ENCODE measurements at regions not wholly inside any gene's neighbourhood (a gene's known extent, or its start where the extent isn't known, plus 50 kb on each side); places are given as distances from the start of the nearest gene placed in this dataset.

DNA sequence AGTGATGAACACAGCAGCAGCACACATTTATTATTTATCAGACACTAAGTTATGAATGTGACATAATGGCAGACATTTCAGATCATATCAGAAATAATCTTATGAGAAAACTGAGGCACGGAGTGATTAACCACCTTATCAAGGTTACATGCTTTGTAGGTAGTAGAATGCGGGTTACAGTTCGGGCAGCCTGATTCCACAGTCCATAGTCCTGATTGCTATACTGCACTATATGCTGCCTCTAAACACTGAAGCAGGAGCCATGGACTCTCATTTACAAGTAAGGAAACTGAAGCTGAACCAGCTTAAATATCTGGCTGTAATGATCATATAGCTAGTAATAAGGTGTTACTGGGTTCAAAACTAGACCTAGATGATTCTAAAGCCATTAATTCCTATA lies 291.3 kb upstream of the ADAMTSL1 start:
- Histone ChIP-seq H3K9me3 (ENCODE audit: control insufficient read depth, insufficient read depth, low read length) (no peaks in the 10 kb centered on the region; the same call in 1 of the 2 replicates), H3K9me1 (ENCODE audit: insufficient read depth, low read length) (no peaks in the 10 kb centered on the region), H3K4me1 (ENCODE audit: control insufficient read depth, insufficient read depth, low read length) (no peaks in the 10 kb centered on the region), H4K91ac (ENCODE audit: insufficient read depth, low read depth, low read length) (no peak overlapping the region), H3K36me3 (ENCODE audit: control insufficient read depth, insufficient read depth, low read length) (no peaks in the 10 kb centered on the region), H3K4me2 (ENCODE audit: low read depth, low read length) (no peak overlapping the region), H3K4me3 (ENCODE audit: insufficient read depth, low read depth, low read length) (no peak overlapping the region), H2AFZ (replicated peaks; ENCODE audit: low read length, poor library complexity) (no peak overlapping the region), H3K9ac (ENCODE audit: low read depth, low read length) (no peak overlapping the region), H2BK120ac (ENCODE audit: low read depth, low read length) (no peak overlapping the region), H4K20me1 (ENCODE audit: insufficient read depth, low read length) (no peaks in the 10 kb centered on the region), H2AK5ac (ENCODE audit: low read depth, low read length) (no peak overlapping the region), H4K8ac (ENCODE audit: low read depth in 2 of 2, low read length in 2 of 2) (no peak overlapping the region), H2BK20ac (ENCODE audit: low read depth, low read length) (no peak overlapping the region), H3K56ac (ENCODE audit: extremely low read depth, insufficient read depth, low read length) (no peak overlapping the region), H3K27ac (ENCODE audit: insufficient read depth, low read length) (no peak overlapping the region), H3K18ac (ENCODE audit: low read depth, low read length) (no peak overlapping the region), H2AK9ac (replicated peaks; ENCODE audit: low read depth, low read length, poor library complexity) (no peak overlapping the region), H4K5ac (ENCODE audit: low read depth, low read length) (no peak overlapping the region), H3K23ac (ENCODE audit: low read depth, low read length) (no peak overlapping the region), H2BK15ac (ENCODE audit: low read depth, low read length) (no peak overlapping the region), H3K14ac (replicated peaks; ENCODE audit: low read depth, low read length) (no peak overlapping the region), H3K27me3 (ENCODE audit: control insufficient read depth, insufficient read depth, low read length) (no peaks in the 10 kb centered on the region), H2BK5ac (ENCODE audit: low read depth, low read length, poor library complexity, severe bottlenecking) (no peak overlapping the region), H3K79me1 (ENCODE audit: low read depth in 1 of 2, low read length in 2 of 2) (no peaks in the 10 kb centered on the region), H3K4ac (ENCODE audit: low read depth, low read length) (no peak overlapping the region)
- no CpG with 5 or more reads among the region's 3 CpGs for WGBS, 2 experiments (ENCODE audit: extremely low coverage in 2 of 2, insufficient read length in 1 of 2)
- CTCF ChIA-PET: no interaction called here
- dilution Hi-C loops (cut with HindIII; ENCODE audit: low sequenced_read_pairs, unreplicated experiment): no loop called here
- intact Hi-C loops (cut with micrococcal nuclease): no loop called here
- DNase-seq (no peak), ATAC-seq (ENCODE audit: low read depth) (no peak)
- in situ Hi-C loops (cut with MboI; ENCODE audit: low sequenced_read_pairs): no loop called here
- POLR2A ChIA-PET (ENCODE audit: unreplicated experiment): no interaction called here
- TF ChIP-seq BHLHE40 (IDR thresholded peaks at IDR 0.05; ENCODE audit: low read depth, low read length) (no peak), MAZ (IDR thresholded peaks at IDR 0.05; ENCODE audit: borderline replicate concordance, low read depth, low read length) (no peak), POLR2A (IDR thresholded peaks at IDR 0.05; ENCODE audit: low read depth, low read length) (no peak), RCOR1 (IDR thresholded peaks at IDR 0.05; ENCODE audit: insufficient replicate concordance, low read length) (no peak), CHD1 (IDR thresholded peaks at IDR 0.05; ENCODE audit: low read depth, low read length) (no peak)
- TF ChIP-seq, protein P1, sequence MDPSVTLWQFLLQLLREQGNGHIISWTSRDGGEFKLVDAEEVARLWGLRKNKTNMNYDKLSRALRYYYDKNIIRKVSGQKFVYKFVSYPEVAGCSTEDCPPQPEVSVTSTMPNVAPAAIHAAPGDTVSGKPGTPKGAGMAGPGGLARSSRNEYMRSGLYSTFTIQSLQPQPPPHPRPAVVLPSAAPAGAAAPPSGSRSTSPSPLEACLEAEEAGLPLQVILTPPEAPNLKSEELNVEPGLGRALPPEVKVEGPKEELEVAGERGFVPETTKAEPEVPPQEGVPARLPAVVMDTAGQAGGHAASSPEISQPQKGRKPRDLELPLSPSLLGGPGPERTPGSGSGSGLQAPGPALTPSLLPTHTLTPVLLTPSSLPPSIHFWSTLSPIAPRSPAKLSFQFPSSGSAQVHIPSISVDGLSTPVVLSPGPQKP (IDR thresholded peaks at IDR 0.05; ENCODE audit: borderline replicate concordance, low read depth, low read length): no peak
- no TSS peak for BruUV-seq (replicated peaks)
